ENCODE measurements at regions not wholly inside any gene's neighbourhood (a gene's known extent, or its start where the extent isn't known, plus 50 kb on each side); places are given as distances from the start of the nearest gene placed in this dataset.

- DNase-seq (ENCODE audit: extremely low read depth, insufficient read length): no peak
- no peaks in the 10 kb centered on the region for H3K36me3 ChIP-seq (ENCODE audit: control insufficient read depth, insufficient read depth, low read length)
- H3K4me3 ChIP-seq (replicated peaks; ENCODE audit: low read depth, low read length): no peak overlapping the region
- TF ChIP-seq CTCF (IDR thresholded peaks at IDR 0.05; ENCODE audit: insufficient read depth, low read length, poor library complexity, severe bottlenecking): no peak
- H3K27me3 ChIP-seq (replicated peaks; ENCODE audit: control insufficient read depth, insufficient read depth, low read length): no peaks in the 10 kb centered on the region
Measured at GRCh38 chr10:125248489-125248888, 88.1 kb upstream of the CTBP2 start.

- TF ChIP-seq CTCF (IDR thresholded peaks at IDR 0.05; ENCODE audit: insufficient read depth, low read length, poor library complexity, severe bottlenecking): no peak
- no peaks in the 10 kb centered on the region for H3K36me3 ChIP-seq (ENCODE audit: control insufficient read depth, insufficient read depth, low read length)
- no peak overlapping the region for H3K4me3 ChIP-seq (replicated peaks; ENCODE audit: low read depth, low read length)
- H3K27me3 ChIP-seq (replicated peaks; ENCODE audit: control insufficient read depth, insufficient read depth, low read length): no peaks in the 10 kb centered on the region
- no peak for DNase-seq (ENCODE audit: extremely low read depth, insufficient read length)
Measured at GRCh38 chr10:125247576-125247975, 87.2 kb upstream of the CTBP2 start.

GRCh38 chr10:125243532-125244253, 83.3 kb upstream of the CTBP2 start:
- DNase-seq (ENCODE audit: extremely low read depth, insufficient read length): no peak

GRCh38 chr10:125238682-125239081, 78.3 kb upstream of the CTBP2 start:
- DNase-seq (ENCODE audit: extremely low read depth, insufficient read length): no peak
- H3K36me3 ChIP-seq (ENCODE audit: control insufficient read depth, insufficient read depth, low read length): no peaks in the 10 kb centered on the region
- H3K4me3 ChIP-seq (replicated peaks; ENCODE audit: low read depth, low read length): no peak overlapping the region
- TF ChIP-seq CTCF (IDR thresholded peaks at IDR 0.05; ENCODE audit: insufficient read depth, low read length, poor library complexity, severe bottlenecking): no peak
- H3K27me3 ChIP-seq (replicated peaks; ENCODE audit: control insufficient read depth, insufficient read depth, low read length): no peaks in the 10 kb centered on the region

More at GRCh38 chr10:125243532-125244253, 83.3 kb upstream of the CTBP2 start:
- Histone ChIP-seq H3K4me3 (replicated peaks; ENCODE audit: low read depth, low read length) (no peak overlapping the region), H3K27me3 (replicated peaks; ENCODE audit: control insufficient read depth, insufficient read depth, low read length) (no peaks in the 10 kb centered on the region), H3K36me3 (ENCODE audit: control insufficient read depth, insufficient read depth, low read length) (no peaks in the 10 kb centered on the region)
- TF ChIP-seq CTCF (IDR thresholded peaks at IDR 0.05; ENCODE audit: insufficient read depth, low read length, poor library complexity, severe bottlenecking): no peak

GRCh38 chr10:125236091-125236490, 75.7 kb upstream of the CTBP2 start:
- H3K36me3 ChIP-seq (ENCODE audit: control insufficient read depth, insufficient read depth, low read length): no peaks in the 10 kb centered on the region
- no peaks in the 10 kb centered on the region for H3K27me3 ChIP-seq (replicated peaks; ENCODE audit: control insufficient read depth, insufficient read depth, low read length)
- TF ChIP-seq CTCF (IDR thresholded peaks at IDR 0.05; ENCODE audit: insufficient read depth, low read length, poor library complexity, severe bottlenecking): no peak
- DNase-seq (ENCODE audit: extremely low read depth, insufficient read length): no peak
- no peak overlapping the region for H3K4me3 ChIP-seq (replicated peaks; ENCODE audit: low read depth, low read length)
